ENCODE measurements at regions not wholly inside any gene's neighbourhood (a gene's known extent, or its start where the extent isn't known, plus 50 kb on each side); places are given as distances from the start of the nearest gene placed in this dataset.

DNA sequence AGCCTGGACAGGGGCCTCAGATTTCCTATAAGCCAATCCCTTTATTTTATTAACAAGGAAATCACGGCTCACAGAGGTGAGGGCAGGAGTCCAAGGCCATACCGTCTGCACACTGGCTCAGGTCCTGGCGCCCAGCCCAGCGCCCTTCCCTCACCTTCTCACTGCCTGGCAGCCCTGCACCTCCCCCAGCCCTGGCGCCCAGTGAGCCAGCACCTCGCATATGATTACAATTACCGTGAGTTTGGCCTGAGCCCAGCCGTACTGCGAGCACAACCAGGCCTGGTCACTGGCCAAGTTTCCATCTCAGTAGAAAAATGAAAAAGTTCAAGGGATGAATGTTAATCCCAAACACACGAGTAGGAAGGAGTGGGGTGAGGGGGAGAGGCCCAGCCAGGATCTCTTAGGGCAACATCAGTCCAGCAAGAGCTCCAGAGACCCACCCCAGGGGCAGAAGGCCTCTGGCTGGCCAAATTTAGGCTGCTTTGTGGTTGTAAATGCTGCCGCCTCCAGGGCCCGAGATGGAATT is 68.4 kb downstream of the MCFD2 start:
- Histone ChIP-seq H3K4me3 (ENCODE audit: low read depth, low read length) (no peak overlapping the region), H3K36me3 (ENCODE audit: control insufficient read depth, insufficient read depth, low read length) (no peaks in the 10 kb centered on the region), H3K27me3 (ENCODE audit: control insufficient read depth, insufficient read depth, low read length) (no peaks in the 10 kb centered on the region)
- DNase-seq (ENCODE audit: low read depth), result peak; percentile 73
- no peak for TF ChIP-seq CTCF (IDR thresholded peaks at IDR 0.05; ENCODE audit: insufficient read depth, low read length, poor library complexity, severe bottlenecking)

DNA sequence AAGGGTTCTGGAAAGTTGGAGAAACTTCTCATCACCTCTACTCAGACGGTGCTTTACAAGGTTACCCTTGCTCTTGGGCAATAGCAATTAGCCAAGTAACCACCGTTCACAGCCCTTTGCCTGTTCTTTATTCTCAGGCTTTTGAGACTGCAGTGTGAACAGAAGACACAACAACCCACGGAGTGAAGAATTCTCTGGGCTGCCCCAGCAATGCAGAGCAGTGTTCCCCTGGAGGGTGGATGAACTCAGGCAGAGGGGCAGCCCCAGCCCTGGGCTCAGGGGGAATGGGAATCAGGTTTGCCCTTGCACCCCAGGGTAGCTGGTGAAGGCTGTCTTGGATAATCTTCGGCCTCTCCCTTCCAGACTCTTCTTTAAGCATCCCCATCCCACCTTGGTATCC is 69.1 kb downstream of the MCFD2 start:
- H3K4me3 ChIP-seq (ENCODE audit: low read depth, low read length), result no peak overlapping the region
- no peak for DNase-seq (ENCODE audit: low read depth)

GRCh38 chr2:46845542-46846486 is 69.8 kb downstream of the MCFD2 start:
- no peaks in the 10 kb centered on the region for H3K36me3 ChIP-seq (ENCODE audit: control insufficient read depth, insufficient read depth, low read length)
- no peaks in the 10 kb centered on the region for H3K27me3 ChIP-seq (ENCODE audit: control insufficient read depth, insufficient read depth, low read length)
- H3K4me3 ChIP-seq (ENCODE audit: low read depth, low read length), result no peak overlapping the region
- no peak for DNase-seq (ENCODE audit: low read depth)
- no peak for TF ChIP-seq CTCF (IDR thresholded peaks at IDR 0.05; ENCODE audit: insufficient read depth, low read length, poor library complexity, severe bottlenecking)

More for the DNA sequence above, 69.1 kb downstream of the MCFD2 start:
- TF ChIP-seq CTCF (IDR thresholded peaks at IDR 0.05; ENCODE audit: insufficient read depth, low read length, poor library complexity, severe bottlenecking), result no peak
- H3K36me3 ChIP-seq (ENCODE audit: control insufficient read depth, insufficient read depth, low read length), result no peaks in the 10 kb centered on the region
- no peaks in the 10 kb centered on the region for H3K27me3 ChIP-seq (ENCODE audit: control insufficient read depth, insufficient read depth, low read length)

- DNase-seq (ENCODE audit: low read depth), result no peak
- H3K27me3 ChIP-seq (ENCODE audit: control insufficient read depth, insufficient read depth, low read length), result no peaks in the 10 kb centered on the region
- H3K36me3 ChIP-seq (ENCODE audit: control insufficient read depth, insufficient read depth, low read length), result no peaks in the 10 kb centered on the region
- H3K4me3 ChIP-seq (ENCODE audit: low read depth, low read length), result no peak overlapping the region
- no peak for TF ChIP-seq CTCF (IDR thresholded peaks at IDR 0.05; ENCODE audit: insufficient read depth, low read length, poor library complexity, severe bottlenecking)
These were observed 71.2 kb downstream of the MCFD2 start for GRCh38 chr2:46844443-46844842.

DNA sequence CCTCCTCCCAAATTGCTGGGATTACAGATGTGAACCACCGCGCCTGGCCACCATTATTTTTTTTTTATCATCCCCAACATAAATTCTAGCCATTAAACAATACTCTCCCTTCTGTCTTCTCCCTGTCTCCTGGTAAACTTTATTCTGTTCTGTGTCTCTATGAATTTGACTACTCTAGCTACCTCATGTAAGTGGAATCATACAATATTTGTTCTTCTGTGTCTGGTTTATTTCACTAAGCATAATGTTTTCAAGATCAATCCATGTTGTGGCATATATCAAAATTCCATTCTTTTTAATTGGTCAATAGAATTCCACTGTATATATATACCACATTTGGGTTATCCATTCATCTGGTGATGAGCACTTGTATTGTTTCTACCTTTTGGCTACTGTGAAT is 71.6 kb downstream of the MCFD2 start:
- Histone ChIP-seq H3K36me3 (ENCODE audit: control insufficient read depth, insufficient read depth, low read length) (no peaks in the 10 kb centered on the region), H3K27me3 (ENCODE audit: control insufficient read depth, insufficient read depth, low read length) (no peaks in the 10 kb centered on the region)

More for the DNA sequence above, 71.6 kb downstream of the MCFD2 start:
- DNase-seq (ENCODE audit: low read depth), result no peak
- no peak overlapping the region for H3K4me3 ChIP-seq (ENCODE audit: low read depth, low read length)
- no peak for TF ChIP-seq CTCF (IDR thresholded peaks at IDR 0.05; ENCODE audit: insufficient read depth, low read length, poor library complexity, severe bottlenecking)

All from kidney epithelial cell (primary cell).